ENCODE measurements at regions not wholly inside any gene's neighbourhood (a gene's known extent, or its start where the extent isn't known, plus 50 kb on each side); places are given as distances from the start of the nearest gene placed in this dataset.

GRCh38 chr14:104250175-104250574, 111.8 kb downstream of the KIF26A start:
- peaks cover 2% of the 10 kb centered on the region for H3K27me3 ChIP-seq (ENCODE audit: control insufficient read depth, insufficient read depth, low read length)
- no peak overlapping the region for H3K4me3 ChIP-seq (ENCODE audit: low read length in 3 of 3)
- peaks cover 0 to 7% (median 1%) of the 10 kb centered on the region in 3 donors for H3K9me3 ChIP-seq (ENCODE audit: control insufficient read depth in 2 of 3, insufficient read depth in 1 of 3, low read length in 3 of 3)
- H3K4me1 ChIP-seq (ENCODE audit: control insufficient read depth in 2 of 3, insufficient read depth in 2 of 3, low read depth in 1 of 3, low read length in 3 of 3): no peaks in the 10 kb centered on the region
- H3K36me3 ChIP-seq (ENCODE audit: control insufficient read depth in 2 of 3, insufficient read depth in 3 of 3, low read length in 3 of 3): no peaks in the 10 kb centered on the region
- no peak overlapping the region for H3K9ac ChIP-seq (ENCODE audit: low read length in 3 of 3)
- TF ChIP-seq CTCF (IDR thresholded peaks at IDR 0.05; ENCODE audit: borderline replicate concordance, extremely low read depth, insufficient read depth): no peak
- intact Hi-C loops (cut with DNase I): no loop called here
- DNase-seq: no peak
- no peak overlapping the region for H3K27ac ChIP-seq (ENCODE audit: low read depth in 2 of 2, low read length in 2 of 2)
- no peak for FAIRE-seq

- intact Hi-C loops (cut with DNase I): no loop called here
- no peak for FAIRE-seq
- Histone ChIP-seq H3K9me3 (ENCODE audit: control insufficient read depth in 2 of 3, insufficient read depth in 1 of 3, low read length in 3 of 3) (no peaks in the 10 kb centered on the region), H3K36me3 (ENCODE audit: control insufficient read depth in 2 of 3, insufficient read depth in 3 of 3, low read length in 3 of 3) (no peaks in the 10 kb centered on the region), H3K9ac (ENCODE audit: low read length in 3 of 3) (no peak overlapping the region), H3K27ac (ENCODE audit: low read depth in 2 of 2, low read length in 2 of 2) (no peak overlapping the region), H3K4me3 (ENCODE audit: low read length in 3 of 3) (no peak overlapping the region), H3K4me1 (ENCODE audit: control insufficient read depth in 2 of 3, insufficient read depth in 2 of 3, low read depth in 1 of 3, low read length in 3 of 3) (no peaks in the 10 kb centered on the region), H3K27me3 (ENCODE audit: control insufficient read depth, insufficient read depth, low read length) (peaks cover 2% of the 10 kb centered on the region)
- TF ChIP-seq CTCF (IDR thresholded peaks at IDR 0.05; ENCODE audit: borderline replicate concordance, extremely low read depth, insufficient read depth): no peak
- peak in 1 of 5 donors; percentile 66 for DNase-seq
Observed at GRCh38 chr14:104252256-104253215, 114.1 kb downstream of the KIF26A start.

- DNase-seq (peak in 1 of 5 donors; percentile 41), FAIRE-seq (no peak)
- no peak overlapping the region for H3K9ac ChIP-seq (ENCODE audit: low read length in 3 of 3)
- no peaks in the 10 kb centered on the region for H3K4me1 ChIP-seq (ENCODE audit: control insufficient read depth in 2 of 3, insufficient read depth in 2 of 3, low read depth in 1 of 3, low read length in 3 of 3)
- H3K36me3 ChIP-seq (ENCODE audit: control insufficient read depth in 2 of 3, insufficient read depth in 3 of 3, low read length in 3 of 3): no peaks in the 10 kb centered on the region
- TF ChIP-seq CTCF (IDR thresholded peaks at IDR 0.05; ENCODE audit: borderline replicate concordance, extremely low read depth, insufficient read depth): no peak
- H3K27me3 ChIP-seq (ENCODE audit: control insufficient read depth, insufficient read depth, low read length): peaks cover 2% of the 10 kb centered on the region
- H3K9me3 ChIP-seq (ENCODE audit: control insufficient read depth in 2 of 3, insufficient read depth in 1 of 3, low read length in 3 of 3): no peaks in the 10 kb centered on the region
- H3K4me3 ChIP-seq (ENCODE audit: low read length in 3 of 3): no peak overlapping the region
- intact Hi-C loops (cut with DNase I): no loop called here
- no peak overlapping the region for H3K27ac ChIP-seq (ENCODE audit: low read depth in 2 of 2, low read length in 2 of 2)
Observed at GRCh38 chr14:104253223-104253822, 114.9 kb downstream of the KIF26A start.
